ENCODE measurements at regions not wholly inside any gene's neighbourhood (a gene's known extent, or its start where the extent isn't known, plus 50 kb on each side); places are given as distances from the start of the nearest gene placed in this dataset.

GRCh38 chr14:104253901-104254353 is 115.5 kb downstream of the KIF26A start:
- TF ChIP-seq ZNF138 (tag by site-specific recombination; IDR thresholded peaks at IDR 0.05; ENCODE audit: borderline replicate concordance) (no peak), ZNF274 (IDR thresholded peaks at IDR 0.05; ENCODE audit: low read length) (no peak), ZNF274 (tag by site-specific recombination; IDR thresholded peaks at IDR 0.05; ENCODE audit: borderline replicate concordance) (no peak), ZEB2 (tag by site-specific recombination; IDR thresholded peaks at IDR 0.05) (no peak), CTCF (tag by site-specific recombination; IDR thresholded peaks at IDR 0.05) (no peak), ZNF561 (tag by site-specific recombination; IDR thresholded peaks at IDR 0.05; ENCODE audit: borderline replicate concordance) (no peak), ZNF175 (tag by site-specific recombination; IDR thresholded peaks at IDR 0.05) (no peak), ZNF112 (tag by site-specific recombination; IDR thresholded peaks at IDR 0.05) (no peak), ATF2 (tag by site-specific recombination; IDR thresholded peaks at IDR 0.05; ENCODE audit: low read depth) (no peak)

Measured in HEK293 (cell line).